HG03135 (cell line): ENCODE measurements at regions not wholly inside any gene's neighbourhood (a gene's known extent, or its start where the extent isn't known, plus 50 kb on each side); places are given as distances from the start of the nearest gene placed in this dataset.

Source experiments
- ATAC-seq: cut with Tn5 transposase; IDR thresholded peaks from one replicate; pipeline ENCODE4 v1.9.1; 2021; ENCODE audit warnings: mild to moderate bottlenecking, moderate library complexity; ENCODE audit not compliant: unreplicated experiment

- ATAC-seq: no peak
Observed at GRCh38 chr5:81856948-81857928, 106.3 kb upstream of the SSBP2 start.

GRCh38 chr5:81855591-81855990 is 104.7 kb upstream of the SSBP2 start:
- ATAC-seq: no peak

GRCh38 chr5:81854915-81855314 is 104.0 kb upstream of the SSBP2 start:
- ATAC-seq: no peak

GRCh38 chr5:81854485-81854884 is 103.6 kb upstream of the SSBP2 start:
- ATAC-seq: no peak

GRCh38 chr5:81853030-81853357 is 102.1 kb upstream of the SSBP2 start:
- no peak for ATAC-seq

- ATAC-seq: no peak
Observed at GRCh38 chr5:81852291-81853029, 101.6 kb upstream of the SSBP2 start.

- ATAC-seq: peak; percentile 75
Observed at GRCh38 chr5:81851481-81852178, 100.7 kb upstream of the SSBP2 start.

- ATAC-seq: no peak
Observed at GRCh38 chr5:81850501-81851357, 99.8 kb upstream of the SSBP2 start.

GRCh38 chr5:81849770-81850367 is 99.0 kb upstream of the SSBP2 start:
- ATAC-seq: no peak

GRCh38 chr5:81848362-81848880 is 97.5 kb upstream of the SSBP2 start:
- ATAC-seq: no peak

GRCh38 chr5:81846301-81846700 is 95.4 kb upstream of the SSBP2 start:
- no peak for ATAC-seq

- ATAC-seq: no peak
Observed at GRCh38 chr5:81843845-81844244, 92.9 kb upstream of the SSBP2 start.

- ATAC-seq: no peak
Observed at GRCh38 chr5:81842795-81843398, 92.0 kb upstream of the SSBP2 start.

GRCh38 chr5:81839034-81839433 is 88.1 kb upstream of the SSBP2 start:
- ATAC-seq: no peak

- ATAC-seq: peak; percentile 62
Observed at GRCh38 chr5:81838307-81838906, 87.5 kb upstream of the SSBP2 start.

- no peak for ATAC-seq
Observed at GRCh38 chr5:81837667-81838306, 86.9 kb upstream of the SSBP2 start.

GRCh38 chr5:81835814-81836367 is 85.0 kb upstream of the SSBP2 start:
- no peak for ATAC-seq

- ATAC-seq: no peak
Observed at GRCh38 chr5:81834021-81834660, 83.2 kb upstream of the SSBP2 start.
